ENCODE measurements at regions not wholly inside any gene's neighbourhood (a gene's known extent, or its start where the extent isn't known, plus 50 kb on each side); places are given as distances from the start of the nearest gene placed in this dataset.

DNA sequence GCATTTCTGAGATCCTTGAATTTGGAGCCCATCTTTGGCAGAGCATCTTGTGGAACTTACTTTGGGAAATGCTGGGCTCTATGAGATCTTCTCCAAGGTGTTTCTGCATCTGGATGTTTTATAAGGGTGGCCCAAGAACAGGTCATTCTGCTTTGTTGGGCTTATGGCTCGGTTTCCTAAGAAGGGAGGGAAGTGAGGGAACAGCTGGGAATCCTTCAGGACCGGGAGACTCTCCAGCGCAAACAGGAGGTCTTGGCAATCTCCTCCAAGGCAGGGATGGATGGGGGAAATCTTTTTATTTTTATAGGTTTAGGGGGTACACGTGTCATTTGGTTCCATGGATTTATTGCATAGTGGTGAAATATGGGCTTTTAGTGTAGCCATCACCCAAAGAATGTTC lies 54.7 kb downstream of the IRX3 start:
- DNase-seq (ENCODE audit: extremely low read depth in 1 of 11, low read depth in 9 of 11, low spot score in 4 of 11) = peak in 2 of 11 donors; percentile 15 to 20

DNA sequence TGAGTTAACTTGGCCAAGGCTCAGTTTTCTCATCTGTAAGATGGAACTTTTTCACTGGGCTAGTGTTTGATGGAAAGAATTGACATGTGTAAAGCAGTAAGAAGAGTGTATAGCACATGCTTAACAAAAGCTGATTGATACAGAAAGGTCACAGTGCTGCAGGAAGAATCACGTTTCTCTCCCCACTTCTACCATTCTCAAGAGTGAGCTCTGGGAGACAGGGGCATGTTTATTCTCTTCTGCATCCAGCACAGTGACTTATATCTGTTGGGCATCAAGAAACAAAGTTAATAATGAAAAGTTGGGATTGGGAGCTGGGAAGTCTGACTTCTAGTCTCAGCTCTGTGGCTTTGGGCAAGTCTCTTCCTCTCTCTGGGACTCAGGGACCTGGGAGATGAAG lies 55.3 kb downstream of the IRX3 start:
- DNase-seq (ENCODE audit: extremely low read depth in 1 of 11, low read depth in 9 of 11, low spot score in 4 of 11) = no peak

- no peak for DNase-seq (ENCODE audit: extremely low read depth in 1 of 11, low read depth in 9 of 11, low spot score in 4 of 11)
Measured at GRCh38 chr16:54228325-54228724, 58.3 kb downstream of the IRX3 start.

GRCh38 chr16:54226296-54227010 lies 60.1 kb downstream of the IRX3 start:
- DNase-seq (ENCODE audit: extremely low read depth in 1 of 11, low read depth in 9 of 11, low spot score in 4 of 11) = no peak

DNA sequence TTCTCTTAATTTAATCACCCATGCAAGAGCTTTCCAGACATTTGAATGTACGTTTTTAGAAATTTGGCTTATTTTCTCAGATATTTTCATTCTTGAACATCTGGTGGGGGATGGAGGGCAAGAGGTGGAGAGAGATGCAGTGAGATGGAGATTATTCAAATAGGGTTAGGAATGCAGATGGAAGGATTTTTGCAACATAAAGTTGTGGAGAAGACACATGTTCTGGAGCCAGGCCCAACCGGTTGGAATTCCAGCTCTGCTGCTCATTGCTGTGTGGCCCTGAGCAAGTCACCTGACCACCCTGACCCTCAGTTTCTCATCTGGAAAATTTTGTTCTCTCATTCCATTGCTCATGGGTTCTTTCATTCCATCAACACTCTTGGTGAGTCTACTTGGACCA lies 66.9 kb downstream of the IRX3 start:
- DNase-seq (ENCODE audit: extremely low read depth in 1 of 11, low read depth in 9 of 11, low spot score in 4 of 11) = no peak

GRCh38 chr16:54216688-54217087 lies 69.9 kb downstream of the IRX3 start:
- no peak for DNase-seq (ENCODE audit: extremely low read depth in 1 of 11, low read depth in 9 of 11, low spot score in 4 of 11)

- no peak for DNase-seq (ENCODE audit: extremely low read depth in 1 of 11, low read depth in 9 of 11, low spot score in 4 of 11)
Measured at GRCh38 chr16:54216268-54216667, 70.3 kb downstream of the IRX3 start.

- DNase-seq (ENCODE audit: extremely low read depth in 1 of 11, low read depth in 9 of 11, low spot score in 4 of 11) = no peak
Measured at GRCh38 chr16:54215471-54215870, 71.1 kb downstream of the IRX3 start.

DNA sequence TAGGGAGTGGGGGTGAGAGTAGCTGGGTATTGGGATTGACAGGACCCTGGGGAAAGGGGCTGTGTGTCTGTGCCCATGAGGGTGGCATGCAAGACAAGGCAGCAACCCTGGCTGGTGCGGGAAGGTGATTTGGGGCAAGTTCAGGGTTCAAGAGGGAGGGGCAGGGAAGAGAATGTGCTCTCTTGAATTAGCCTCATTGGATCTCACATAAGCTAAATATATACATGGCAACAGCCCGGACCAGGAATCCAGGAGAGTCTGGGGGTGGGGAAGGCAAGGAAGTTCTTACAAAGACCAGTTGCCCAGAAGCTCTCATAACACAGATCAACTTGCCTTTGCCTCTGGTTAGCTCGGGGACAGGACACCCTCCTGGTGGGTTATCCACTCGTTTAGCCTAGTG lies 73.3 kb downstream of the IRX3 start:
- DNase-seq (ENCODE audit: extremely low read depth in 1 of 11, low read depth in 9 of 11, low spot score in 4 of 11) = no peak

DNA sequence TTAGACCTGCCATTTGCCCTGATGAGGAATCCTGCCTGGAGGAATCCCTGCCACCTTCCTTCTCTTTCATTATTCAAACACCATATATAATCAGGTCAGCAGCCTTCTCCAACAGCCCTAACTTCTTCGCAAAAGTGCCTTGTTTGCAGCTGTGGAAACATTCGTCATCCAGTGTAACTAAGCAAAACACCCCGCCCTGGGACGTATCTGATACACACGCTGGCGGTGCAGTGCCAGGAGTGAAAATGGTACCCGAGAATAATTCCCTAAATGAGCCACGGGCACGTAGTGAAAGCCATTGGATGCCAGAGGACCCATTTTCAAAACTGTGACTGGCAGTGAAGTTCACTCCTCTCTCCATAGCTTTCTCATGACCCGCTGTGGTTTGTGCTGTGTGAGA lies 73.7 kb downstream of the IRX3 start:
- no peak for DNase-seq (ENCODE audit: extremely low read depth in 1 of 11, low read depth in 9 of 11, low spot score in 4 of 11)

DNA sequence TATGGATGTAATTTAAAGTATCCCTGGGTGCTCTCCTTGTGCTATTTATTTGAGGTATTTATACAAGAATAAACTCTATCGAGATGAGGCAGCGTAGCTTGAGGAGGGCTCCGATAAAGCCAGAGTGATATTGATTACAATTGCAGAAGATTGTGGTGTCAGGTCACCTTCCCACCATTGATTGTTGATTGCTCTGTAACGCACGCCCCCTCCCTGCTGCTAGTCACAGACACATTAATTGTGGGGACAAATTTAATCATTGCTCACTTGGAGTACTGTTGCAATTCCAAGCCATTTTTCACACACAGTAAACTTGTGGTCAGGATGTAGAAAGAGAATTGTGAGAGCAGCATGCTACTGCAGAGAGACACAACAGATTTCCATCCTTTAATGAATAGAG lies 75.4 kb downstream of the IRX3 start:
- no peak for DNase-seq (ENCODE audit: extremely low read depth in 1 of 11, low read depth in 9 of 11, low spot score in 4 of 11)

GRCh38 chr16:54210452-54211125 lies 76.0 kb downstream of the IRX3 start:
- DNase-seq (ENCODE audit: extremely low read depth in 1 of 11, low read depth in 9 of 11, low spot score in 4 of 11) = no peak

- DNase-seq (ENCODE audit: extremely low read depth in 1 of 11, low read depth in 9 of 11, low spot score in 4 of 11) = no peak
Measured at GRCh38 chr16:54208237-54208636, 78.3 kb downstream of the IRX3 start.

- DNase-seq (ENCODE audit: extremely low read depth in 1 of 11, low read depth in 9 of 11, low spot score in 4 of 11) = no peak
Measured at GRCh38 chr16:54207837-54208236, 78.8 kb downstream of the IRX3 start.

GRCh38 chr16:54204756-54205155 lies 81.8 kb downstream of the IRX3 start:
- DNase-seq (ENCODE audit: extremely low read depth in 1 of 11, low read depth in 9 of 11, low spot score in 4 of 11) = no peak

GRCh38 chr16:54203851-54204505 lies 82.6 kb downstream of the IRX3 start:
- no peak for DNase-seq (ENCODE audit: extremely low read depth in 1 of 11, low read depth in 9 of 11, low spot score in 4 of 11)

- DNase-seq (ENCODE audit: extremely low read depth in 1 of 11, low read depth in 9 of 11, low spot score in 4 of 11) = no peak
Measured at GRCh38 chr16:54203384-54203783, 83.2 kb downstream of the IRX3 start.

All from renal cortex interstitium (tissue), 11 donors.